VCaP (cell line): ENCODE measurements at regions not wholly inside any gene's neighbourhood (a gene's known extent, or its start where the extent isn't known, plus 50 kb on each side); places are given as distances from the start of the nearest gene placed in this dataset.

ENCODE experiments used
- H3K27ac ChIP-seq: fragments of 450-650 bp; 2 replicates; pipeline ENCODE4 v1.5.1; 2017
- TF ChIP-seq, protein P1 (sequence below): fragments of 450-650 bp; conservative IDR thresholded peaks from 2 replicates; pipeline ENCODE4 v1.5.1; 2017; ENCODE audit warnings: mild to moderate bottlenecking, moderate library complexity

DNA sequence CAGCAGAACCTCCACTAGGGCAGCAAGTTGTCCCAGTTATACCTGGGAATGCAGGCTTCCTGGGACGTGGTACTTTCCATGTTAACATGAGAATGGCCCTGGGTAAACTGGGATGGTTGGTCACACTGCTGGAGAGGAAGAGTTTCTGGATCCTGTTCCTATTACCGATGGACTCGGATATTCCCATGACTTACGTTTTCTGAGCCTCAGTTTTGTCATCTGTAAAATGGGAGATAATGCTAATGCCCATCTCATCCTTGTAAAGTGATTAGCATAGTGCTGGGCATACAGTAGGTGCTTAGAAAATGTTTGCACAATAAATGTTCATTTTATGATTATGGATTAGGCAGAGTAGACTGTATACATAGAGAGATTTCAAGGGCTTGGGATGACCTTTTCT, 280.9 kb upstream of the EEF2KMT start:
- TF ChIP-seq, protein P1, sequence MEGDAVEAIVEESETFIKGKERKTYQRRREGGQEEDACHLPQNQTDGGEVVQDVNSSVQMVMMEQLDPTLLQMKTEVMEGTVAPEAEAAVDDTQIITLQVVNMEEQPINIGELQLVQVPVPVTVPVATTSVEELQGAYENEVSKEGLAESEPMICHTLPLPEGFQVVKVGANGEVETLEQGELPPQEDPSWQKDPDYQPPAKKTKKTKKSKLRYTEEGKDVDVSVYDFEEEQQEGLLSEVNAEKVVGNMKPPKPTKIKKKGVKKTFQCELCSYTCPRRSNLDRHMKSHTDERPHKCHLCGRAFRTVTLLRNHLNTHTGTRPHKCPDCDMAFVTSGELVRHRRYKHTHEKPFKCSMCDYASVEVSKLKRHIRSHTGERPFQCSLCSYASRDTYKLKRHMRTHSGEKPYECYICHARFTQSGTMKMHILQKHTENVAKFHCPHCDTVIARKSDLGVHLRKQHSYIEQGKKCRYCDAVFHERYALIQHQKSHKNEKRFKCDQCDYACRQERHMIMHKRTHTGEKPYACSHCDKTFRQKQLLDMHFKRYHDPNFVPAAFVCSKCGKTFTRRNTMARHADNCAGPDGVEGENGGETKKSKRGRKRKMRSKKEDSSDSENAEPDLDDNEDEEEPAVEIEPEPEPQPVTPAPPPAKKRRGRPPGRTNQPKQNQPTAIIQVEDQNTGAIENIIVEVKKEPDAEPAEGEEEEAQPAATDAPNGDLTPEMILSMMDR = no peak
- no peak overlapping the region for H3K27ac ChIP-seq

DNA sequence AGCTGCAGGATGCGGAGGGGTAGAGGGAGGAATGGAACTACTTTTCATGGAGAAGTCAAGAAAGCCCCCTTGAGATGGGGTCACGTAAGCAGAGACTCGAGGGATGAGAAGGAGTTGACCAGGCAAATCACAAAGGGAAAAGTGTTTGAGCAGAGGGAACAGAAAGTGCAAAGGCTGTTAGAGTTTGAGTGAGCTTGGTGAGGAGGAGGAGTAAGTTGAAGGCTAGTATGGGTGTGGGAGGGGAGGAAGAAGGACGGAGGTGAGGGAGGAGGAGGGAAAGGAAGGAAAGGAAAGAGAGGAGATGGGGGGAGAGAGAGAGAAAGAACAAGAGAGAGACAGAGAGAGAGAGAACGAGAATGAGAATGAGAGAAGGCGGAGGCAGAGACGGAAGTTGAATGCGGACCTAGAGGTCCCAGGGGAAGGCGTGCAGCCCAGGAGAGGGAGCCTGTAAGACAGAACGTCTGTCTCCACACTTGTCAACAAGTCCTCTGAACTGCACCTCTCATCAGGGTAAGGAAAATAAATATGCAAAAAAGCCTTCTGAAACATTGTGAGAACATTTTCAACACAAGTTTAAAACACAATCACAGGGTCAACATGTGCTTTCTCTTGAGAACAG, 279.8 kb upstream of the EEF2KMT start:
- no peak overlapping the region for H3K27ac ChIP-seq
- TF ChIP-seq, protein P1 = no peak

DNA sequence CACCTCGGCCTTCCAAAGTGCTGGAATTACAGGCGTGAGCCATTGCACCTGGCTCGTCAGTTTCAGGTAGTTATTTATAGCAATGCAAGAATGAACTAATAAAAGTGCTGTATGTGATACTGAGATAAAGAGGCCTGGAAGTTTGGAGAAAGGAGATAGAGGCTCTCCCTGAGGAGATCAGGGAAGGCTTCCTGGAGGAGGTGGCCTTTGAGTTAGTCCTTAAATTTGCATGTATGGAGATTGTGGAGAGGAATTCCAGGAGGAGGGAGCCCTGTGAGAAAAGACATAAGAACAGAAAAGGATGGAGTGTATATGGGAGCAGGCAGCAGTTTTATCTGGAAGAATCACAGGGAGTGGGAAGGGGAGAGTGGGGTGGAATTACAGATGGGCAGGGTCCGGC, 276.6 kb upstream of the EEF2KMT start:
- no peak overlapping the region for H3K27ac ChIP-seq
- TF ChIP-seq, protein P1 = no peak

DNA sequence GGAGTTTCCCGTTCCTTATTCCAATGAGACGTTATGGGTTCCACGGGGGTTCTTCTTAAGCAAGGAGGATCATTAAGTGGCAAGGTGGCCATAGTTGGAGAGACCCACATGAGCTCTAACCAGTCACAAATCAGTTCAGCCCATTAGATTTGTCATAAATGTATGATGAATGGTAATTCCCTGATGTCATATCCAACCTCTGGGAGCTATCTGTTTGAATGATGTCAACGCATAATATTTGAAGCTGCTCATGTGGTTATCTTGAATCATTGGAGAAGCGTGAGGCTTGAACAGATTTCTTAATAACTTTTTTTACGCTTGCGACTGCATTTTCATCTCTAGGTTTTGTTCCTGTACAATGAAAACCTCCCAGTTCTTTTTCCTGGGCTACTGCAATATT, 270.4 kb upstream of the EEF2KMT start:
- H3K27ac ChIP-seq = no peak overlapping the region
- TF ChIP-seq, protein P1 = no peak

DNA sequence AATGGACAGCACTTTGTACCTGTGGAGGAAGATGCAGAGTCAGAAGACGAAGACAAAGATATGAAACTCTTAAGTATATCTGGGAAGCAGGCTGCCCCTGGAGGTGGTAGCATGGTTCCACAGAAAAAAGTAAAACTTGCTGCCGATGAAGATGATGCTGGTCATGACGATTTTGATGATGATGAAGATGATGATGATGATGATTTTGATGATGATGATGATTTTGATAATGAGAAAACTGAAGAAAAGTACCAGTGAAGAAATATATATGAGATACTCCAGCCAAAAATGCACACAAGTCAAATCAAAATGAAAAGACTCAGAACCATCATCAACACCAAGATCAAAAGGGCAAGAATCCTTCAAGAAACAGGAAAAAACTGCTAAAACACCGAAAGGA, 268.5 kb upstream of the EEF2KMT start:
- TF ChIP-seq, protein P1 = no peak
- H3K27ac ChIP-seq = no peak overlapping the region

DNA sequence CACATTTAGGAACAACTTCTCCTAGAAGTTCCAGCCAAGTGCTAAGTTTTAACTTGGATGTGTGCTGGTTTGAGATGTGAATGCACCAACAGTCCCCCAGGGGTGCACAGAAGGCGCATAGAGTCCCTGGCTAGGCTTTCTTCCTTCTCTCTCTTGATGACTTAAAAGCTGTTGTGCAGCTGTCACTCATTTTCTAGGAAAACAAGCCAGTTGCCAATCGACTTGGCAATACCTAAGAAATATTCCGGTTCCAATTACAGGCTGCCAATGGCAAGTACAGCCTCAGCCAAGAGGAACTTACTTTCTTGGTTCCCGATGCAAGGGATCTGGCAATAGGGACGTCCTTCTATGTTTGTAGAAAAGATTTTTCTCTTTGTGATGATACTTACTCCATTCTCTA, 266.6 kb upstream of the EEF2KMT start:
- TF ChIP-seq, protein P1 = no peak
- H3K27ac ChIP-seq = no peak overlapping the region

DNA sequence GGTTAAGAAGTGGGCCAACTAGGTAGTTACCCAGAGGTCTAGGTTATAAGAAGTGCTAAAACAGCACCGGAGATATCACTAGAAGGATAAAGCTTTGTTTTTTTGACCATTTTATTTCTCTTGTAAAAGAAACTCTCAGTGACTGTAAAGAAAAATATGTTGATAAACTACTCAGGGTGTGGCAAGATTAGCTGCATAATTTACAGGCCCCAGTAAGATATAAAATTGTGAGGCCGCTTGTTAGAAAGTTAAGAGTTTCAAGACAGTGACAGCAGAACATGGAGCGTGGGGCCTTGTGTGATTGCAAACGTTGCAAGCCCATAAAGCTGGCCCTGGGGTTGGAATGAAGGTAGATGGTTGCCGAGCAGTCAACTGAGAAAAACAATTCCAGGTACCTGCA, 263.7 kb upstream of the EEF2KMT start:
- H3K27ac ChIP-seq = no peak overlapping the region
- TF ChIP-seq, protein P1 = no peak

DNA sequence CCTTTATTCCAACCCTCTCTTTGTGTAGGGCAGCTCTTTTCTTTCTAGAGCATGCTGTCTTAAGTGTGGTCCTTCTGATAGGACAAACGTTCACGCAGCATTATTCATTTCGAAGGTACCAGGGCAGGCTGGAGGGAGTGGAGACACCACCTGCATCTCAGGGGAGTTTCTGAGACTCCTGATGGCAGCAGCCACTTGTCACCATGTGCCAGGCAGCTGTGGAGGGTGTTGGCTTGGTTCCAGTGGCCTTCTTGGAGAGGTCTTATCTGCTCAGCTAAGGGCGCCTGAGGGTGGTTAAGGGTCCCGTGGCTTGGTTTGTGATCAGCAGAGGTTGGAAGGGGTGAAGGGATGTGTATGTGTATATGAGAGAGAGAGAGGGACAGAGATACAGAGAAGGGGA, 257.1 kb upstream of the EEF2KMT start:
- H3K27ac ChIP-seq = no peak overlapping the region
- TF ChIP-seq, protein P1 = no peak
